ENCODE measurements at regions not wholly inside any gene's neighbourhood (a gene's known extent, or its start where the extent isn't known, plus 50 kb on each side); places are given as distances from the start of the nearest gene placed in this dataset.
A peak's percentile ranks its signal among the peaks of the same experiment; 100 is the strongest.
"Not testable (repeated sequence)": the region's sequence is repeated elsewhere in the genome, so short reads cannot be mapped to it uniquely, and the experiment has no call there.

GRCh38 chr10:32141018-32141807, 85.0 kb upstream of the KIF5B start:
- H3K36me3 ChIP-seq = no peaks in the 10 kb centered on the region
- peak overlapping the region in 1 of 2 donors; percentile 79 for H3K9ac ChIP-seq (ENCODE audit: low read depth in 2 of 2, low read length in 2 of 2)
- no peak for TF ChIP-seq CTCF (IDR thresholded peaks at IDR 0.05)
- H3K4me1 ChIP-seq = peaks cover 5% of the 10 kb centered on the region
- peak; percentile 67 for DNase-seq
- H3K27ac ChIP-seq = peak overlapping the region; percentile 77
- no peaks in the 10 kb centered on the region for H3K9me3 ChIP-seq
- H3K27me3 ChIP-seq = no peaks in the 10 kb centered on the region
- no peak overlapping the region for H3K4me3 ChIP-seq
- intact Hi-C loops (cut with DNase I) = no loop called here

- H3K9ac ChIP-seq (ENCODE audit: low read depth in 2 of 2, low read length in 2 of 2) = no peak overlapping the region
- H3K4me1 ChIP-seq = peaks cover 5% of the 10 kb centered on the region
- H3K9me3 ChIP-seq = no peaks in the 10 kb centered on the region
- no peak for TF ChIP-seq CTCF (IDR thresholded peaks at IDR 0.05)
- H3K27ac ChIP-seq = peak overlapping the region; percentile 77
- intact Hi-C loops (cut with DNase I) = no loop called here
- H3K27me3 ChIP-seq = no peaks in the 10 kb centered on the region
- no peak overlapping the region for H3K4me3 ChIP-seq
- no peaks in the 10 kb centered on the region for H3K36me3 ChIP-seq
- DNase-seq = no peak
Observed at GRCh38 chr10:32140403-32140802, 84.2 kb upstream of the KIF5B start.

- no peaks in the 10 kb centered on the region for H3K36me3 ChIP-seq
- no peaks in the 10 kb centered on the region for H3K27me3 ChIP-seq
- no peak overlapping the region for H3K4me3 ChIP-seq
- no peaks in the 10 kb centered on the region for H3K9me3 ChIP-seq
- peak overlapping the region; percentile 77 for H3K27ac ChIP-seq
- peak; percentile 89 for DNase-seq
- H3K4me1 ChIP-seq = peaks cover 5% of the 10 kb centered on the region
- TF ChIP-seq CTCF (IDR thresholded peaks at IDR 0.05) = no peak
- peak overlapping the region in 1 of 2 donors; percentile 38 for H3K9ac ChIP-seq (ENCODE audit: low read depth in 2 of 2, low read length in 2 of 2)
- intact Hi-C loops (cut with DNase I) = no loop called here
Observed at GRCh38 chr10:32139223-32140073, 83.2 kb upstream of the KIF5B start.

DNA sequence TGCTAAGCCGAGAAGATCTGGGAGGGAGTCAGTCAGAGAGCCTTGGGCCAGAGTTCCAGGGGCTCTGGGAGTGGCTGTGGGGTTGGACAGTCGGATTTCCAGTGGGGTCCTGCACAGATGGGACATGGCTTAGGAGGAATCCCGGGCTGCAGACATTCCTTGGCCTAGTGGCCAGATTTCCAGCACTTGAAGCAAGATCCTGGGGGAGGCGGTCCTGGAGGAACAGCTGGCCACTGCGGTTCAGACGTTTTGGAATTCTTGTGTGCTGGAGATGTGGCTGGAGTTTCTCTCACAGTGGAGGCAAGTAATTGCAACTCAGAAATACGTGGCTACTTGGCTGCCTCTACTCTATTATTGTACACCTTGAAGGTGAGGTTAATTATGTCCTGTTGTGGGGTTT, 80.7 kb upstream of the KIF5B start:
- intact Hi-C loops (cut with DNase I); H3K36me3 ChIP-seq: not testable (repeated sequence)

GRCh38 chr10:32135796-32136195, 79.6 kb upstream of the KIF5B start:
- intact Hi-C loops (cut with DNase I); H3K27ac ChIP-seq; H3K9me3 ChIP-seq; H3K9ac ChIP-seq (ENCODE audit: low read depth in 2 of 2, low read length in 2 of 2); H3K36me3 ChIP-seq; H3K4me1 ChIP-seq; H3K4me3 ChIP-seq; H3K27me3 ChIP-seq; DNase-seq: not testable (repeated sequence)

More for the DNA sequence above, 80.7 kb upstream of the KIF5B start:
- not testable (repeated sequence) for H3K9ac ChIP-seq (ENCODE audit: low read depth in 2 of 2, low read length in 2 of 2); H3K9me3 ChIP-seq; H3K4me1 ChIP-seq; H3K27me3 ChIP-seq; H3K4me3 ChIP-seq; DNase-seq; H3K27ac ChIP-seq

- Histone ChIP-seq H3K9me3 (no peaks in the 10 kb centered on the region), H3K27me3 (no peaks in the 10 kb centered on the region), H3K4me3 (no peak overlapping the region), H3K36me3 (no peaks in the 10 kb centered on the region), H3K27ac (peak overlapping the region; percentile 22), H3K4me1 (peaks cover 3% of the 10 kb centered on the region), H3K9ac (ENCODE audit: low read depth in 2 of 2, low read length in 2 of 2) (no peak overlapping the region)
- intact Hi-C loops (cut with DNase I) = no loop called here
- no peak for TF ChIP-seq CTCF (IDR thresholded peaks at IDR 0.05)
- DNase-seq = peak; percentile 49
Observed at GRCh38 chr10:32132357-32132946, 76.2 kb upstream of the KIF5B start.

All from colonic mucosa (tissue), 4 donors.